Hematopoietic multipotent progenitor cell treated with erythropoietin and hydrocortisone succinate and interleukin-3 and kit ligand, for 6 days (in vitro differentiated cells): ENCODE measurements at regions not wholly inside any gene's neighbourhood (a gene's known extent, or its start where the extent isn't known, plus 50 kb on each side); places are given as distances from the start of the nearest gene placed in this dataset.
A peak's percentile ranks its signal among the peaks of the same experiment; 100 is the strongest.
"Not testable (repeated sequence)": the region's sequence is repeated elsewhere in the genome, so short reads cannot be mapped to it uniquely, and the experiment has no call there.

Experiments
- DNase-seq: peaks from one replicate; pipeline ENCODE4 v3.0.0-alpha.2; 2015

DNA sequence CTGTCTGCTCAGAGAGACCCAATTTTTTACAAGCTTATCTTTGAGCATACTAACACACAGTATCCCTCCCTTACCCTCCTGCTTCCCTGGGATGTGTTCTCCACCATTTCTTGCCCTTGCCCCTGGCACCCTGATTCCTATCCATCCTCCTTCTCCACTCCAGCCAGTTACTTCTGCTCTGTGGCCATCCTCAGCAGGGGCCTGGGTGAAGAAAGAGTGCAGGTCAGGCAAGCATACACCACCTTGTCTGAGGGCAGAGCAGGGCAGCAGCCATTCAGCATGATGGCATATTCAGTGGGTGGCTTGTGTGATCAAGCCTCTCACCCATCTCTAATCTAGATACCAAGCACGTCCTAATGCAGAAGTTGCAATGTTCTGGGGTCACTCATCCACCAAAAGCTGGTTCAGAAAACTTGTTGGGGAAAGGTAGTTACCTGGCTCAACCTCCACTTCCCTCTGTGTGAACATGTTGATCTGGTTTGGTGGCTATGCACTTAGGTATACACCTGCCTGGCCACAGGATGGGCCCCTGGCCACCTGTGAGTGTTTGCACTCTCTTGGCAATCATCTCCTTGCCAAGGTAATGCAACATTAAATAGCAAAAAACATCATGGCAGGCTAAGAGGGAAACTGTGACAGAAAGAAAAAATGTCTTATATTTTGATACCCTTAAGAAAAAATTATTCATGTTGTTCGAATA, 900.3 kb upstream of the MIR17HG start:
- no peak for DNase-seq

- DNase-seq, result no peak
Measured at GRCh38 chr13:90447734-90448101, 899.8 kb upstream of the MIR17HG start.

GRCh38 chr13:90448466-90449037, 898.9 kb upstream of the MIR17HG start:
- DNase-seq, result no peak

DNA sequence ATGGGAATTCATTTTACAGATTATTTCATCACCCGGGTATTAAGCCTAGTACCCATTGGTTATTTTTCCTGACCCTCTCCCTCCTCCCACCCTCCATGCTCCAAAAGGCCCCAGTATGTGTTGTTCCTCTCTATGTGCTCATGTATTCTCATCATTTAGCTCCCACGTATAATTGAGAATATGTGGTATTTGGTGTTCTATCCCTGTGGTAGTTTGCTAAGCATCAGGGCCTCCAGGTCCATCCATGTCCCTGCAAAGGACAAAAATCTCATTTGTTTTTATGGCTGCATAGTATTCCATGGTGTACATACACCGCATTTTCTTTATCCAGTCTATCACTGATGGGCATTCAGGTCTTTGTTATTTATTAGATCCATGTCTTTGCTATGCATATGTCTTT, 894.1 kb upstream of the MIR17HG start:
- no peak for DNase-seq

GRCh38 chr13:90454002-90454636, 893.4 kb upstream of the MIR17HG start:
- DNase-seq, result no peak

GRCh38 chr13:90455067-90455466, 892.4 kb upstream of the MIR17HG start:
- DNase-seq, result no peak

DNA sequence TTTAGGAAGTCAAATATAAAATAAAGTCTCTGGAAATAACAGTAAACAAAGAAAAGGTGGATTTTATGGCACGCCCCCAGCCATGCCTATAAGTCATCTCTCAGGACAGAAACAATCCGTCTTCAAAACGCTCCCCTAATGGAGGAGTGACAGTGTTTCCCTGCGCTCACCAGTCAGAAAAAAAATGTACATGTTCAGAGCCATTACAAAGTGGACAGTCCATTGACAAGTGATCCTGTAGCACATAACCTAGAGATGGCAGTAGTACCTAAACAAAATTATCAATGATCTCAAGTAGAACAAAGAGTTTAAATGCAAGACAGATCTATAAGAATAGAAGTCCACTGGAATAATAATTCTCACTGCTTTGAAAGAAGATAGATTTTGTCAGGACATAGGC, 891.7 kb upstream of the MIR17HG start:
- DNase-seq, result no peak

DNA sequence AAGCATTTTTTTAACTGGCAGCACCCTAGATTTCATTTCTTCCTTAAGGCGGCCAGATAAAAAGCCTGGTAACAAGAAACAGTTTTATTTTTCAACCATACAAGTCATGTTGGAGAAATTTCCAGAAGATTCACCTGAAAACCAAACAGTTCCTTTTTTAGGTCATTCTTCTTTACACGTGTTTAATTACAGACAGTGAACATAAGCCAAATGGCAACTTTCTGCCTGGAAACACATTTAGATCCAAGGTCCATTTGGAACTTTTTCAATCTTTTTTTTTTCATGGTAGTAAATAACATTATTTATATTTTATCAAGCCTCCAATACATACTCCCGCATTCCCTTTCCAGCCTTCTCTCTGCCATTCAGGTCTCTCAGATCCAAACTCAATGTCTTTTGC, 886.1 kb upstream of the MIR17HG start:
- no peak for DNase-seq

GRCh38 chr13:90477216-90477615, 870.3 kb upstream of the MIR17HG start:
- no peak for DNase-seq

GRCh38 chr13:90483906-90484305, 863.6 kb upstream of the MIR17HG start:
- no peak for DNase-seq

GRCh38 chr13:90485436-90485835, 862.1 kb upstream of the MIR17HG start:
- no peak for DNase-seq

GRCh38 chr13:90492872-90493271, 854.6 kb upstream of the MIR17HG start:
- DNase-seq, result no peak

- no peak for DNase-seq
Measured at GRCh38 chr13:90493667-90494066, 853.8 kb upstream of the MIR17HG start.

GRCh38 chr13:90494849-90495248, 852.6 kb upstream of the MIR17HG start:
- not testable (repeated sequence) for DNase-seq

DNA sequence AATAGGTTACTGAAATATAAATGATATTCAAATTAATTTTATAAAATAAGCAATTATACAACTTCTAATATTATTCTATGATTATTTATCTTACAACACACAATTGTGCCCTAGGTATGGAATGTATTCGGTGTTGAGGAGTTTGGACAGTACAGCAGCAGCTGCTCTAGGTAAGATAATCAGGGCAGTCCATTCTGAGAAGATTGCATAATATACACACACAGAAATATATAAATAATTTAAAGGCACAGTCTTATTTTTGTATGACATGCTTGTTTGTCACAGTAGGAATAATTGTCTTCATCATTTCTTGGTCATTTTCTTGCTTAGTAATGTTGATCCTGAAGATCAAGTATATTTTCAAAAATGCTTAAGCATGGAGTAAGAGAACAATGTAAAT, 849.4 kb upstream of the MIR17HG start:
- no peak for DNase-seq

DNA sequence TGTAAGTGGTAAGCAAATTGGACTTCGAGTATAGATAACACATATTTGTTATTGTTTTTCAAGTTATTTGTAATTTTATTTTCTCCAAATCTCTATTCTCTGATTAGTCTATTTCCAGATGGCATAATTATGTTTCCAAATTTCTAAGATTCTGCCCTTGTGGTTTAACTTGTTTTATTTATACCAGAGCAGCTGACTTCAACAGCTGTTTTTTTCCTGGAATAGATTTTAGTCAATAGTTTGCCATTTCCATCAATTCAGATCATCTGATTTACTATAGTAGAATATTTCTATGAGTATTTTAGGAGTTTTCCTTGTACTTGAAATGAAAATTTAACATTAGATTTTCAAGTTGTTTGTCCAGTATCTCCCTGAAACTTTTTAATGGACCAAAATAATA, 848.7 kb upstream of the MIR17HG start:
- DNase-seq, result no peak

DNA sequence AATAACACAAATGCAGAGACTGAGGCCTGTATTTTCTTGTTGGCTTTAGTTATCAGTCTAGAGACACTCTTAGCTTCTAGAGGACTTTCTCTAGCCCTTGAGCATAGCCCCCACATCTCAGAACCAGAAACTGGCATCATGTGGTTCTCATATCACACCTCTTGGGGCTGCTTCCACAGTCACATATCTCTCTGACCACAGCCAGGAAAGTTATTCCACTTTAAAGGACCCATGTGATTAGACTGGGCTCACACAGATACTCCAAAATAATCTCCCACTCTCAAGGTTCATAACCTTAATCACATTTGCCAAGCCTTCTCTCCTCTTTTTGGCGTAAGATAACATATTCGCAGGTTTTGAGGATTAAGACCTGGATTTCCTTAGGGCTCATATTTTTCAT, 846.9 kb upstream of the MIR17HG start:
- no peak for DNase-seq

DNA sequence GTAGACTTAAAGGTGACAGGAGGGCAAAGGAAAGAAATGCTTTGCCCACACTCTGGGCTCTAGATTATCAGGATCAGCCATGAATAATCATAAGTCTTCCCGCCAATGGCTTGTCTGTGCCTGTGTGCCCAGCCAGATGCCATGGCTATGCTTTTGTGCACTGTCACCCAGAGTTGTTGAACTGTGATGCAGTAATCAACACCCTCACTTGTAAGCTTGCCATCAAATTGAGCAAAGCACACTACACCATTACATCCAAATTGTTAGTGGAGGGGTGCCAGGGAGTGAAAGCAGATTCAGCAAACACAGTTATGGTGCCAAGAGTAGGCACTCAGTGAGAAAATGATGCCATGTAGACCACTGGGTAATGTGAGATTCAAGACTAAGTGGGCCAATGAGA, 845.3 kb upstream of the MIR17HG start:
- DNase-seq, result no peak

GRCh38 chr13:90502762-90503161, 844.7 kb upstream of the MIR17HG start:
- DNase-seq, result no peak

DNA sequence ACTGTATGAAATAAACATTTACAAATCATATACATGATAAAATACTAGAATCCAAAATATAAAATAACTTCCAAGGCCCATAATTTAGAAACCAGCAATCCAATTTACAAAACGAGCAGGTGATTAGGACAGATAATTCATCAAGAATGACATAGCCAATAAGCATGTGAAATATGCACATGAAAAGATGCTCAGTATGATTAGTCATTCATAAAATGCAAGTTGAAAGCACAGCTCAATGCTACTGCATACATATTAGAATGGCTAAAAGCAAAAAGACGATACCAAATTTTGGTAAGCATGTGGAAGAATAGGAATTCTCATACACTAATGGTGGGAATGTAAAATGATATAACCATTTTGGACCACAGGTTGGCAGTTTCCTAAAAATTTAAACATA, 837.2 kb upstream of the MIR17HG start:
- DNase-seq, result no peak

GRCh38 chr13:90511903-90512302, 835.6 kb upstream of the MIR17HG start:
- DNase-seq, result no peak

- DNase-seq, result not testable (repeated sequence)
Measured at GRCh38 chr13:90514712-90515111, 832.8 kb upstream of the MIR17HG start.

DNA sequence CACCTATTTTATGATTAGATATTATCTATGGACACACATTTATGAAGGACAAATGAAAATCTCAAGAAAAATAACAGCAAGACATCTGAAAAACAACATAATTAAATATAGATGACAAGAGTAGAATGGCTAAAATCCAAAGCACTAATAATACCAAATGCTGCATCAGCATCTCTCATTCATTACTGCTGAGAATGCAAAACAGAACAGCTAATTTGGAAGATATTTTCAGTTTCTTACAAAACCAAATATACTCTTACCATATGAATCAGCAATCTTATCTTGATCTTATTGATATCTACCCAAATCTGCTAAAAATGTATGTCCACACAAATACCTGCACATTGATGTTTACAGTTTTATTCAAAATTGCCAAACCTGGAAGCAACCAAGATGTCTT, 829.1 kb upstream of the MIR17HG start:
- DNase-seq, result no peak

- no peak for DNase-seq
Measured at GRCh38 chr13:90519157-90519556, 828.3 kb upstream of the MIR17HG start.

DNA sequence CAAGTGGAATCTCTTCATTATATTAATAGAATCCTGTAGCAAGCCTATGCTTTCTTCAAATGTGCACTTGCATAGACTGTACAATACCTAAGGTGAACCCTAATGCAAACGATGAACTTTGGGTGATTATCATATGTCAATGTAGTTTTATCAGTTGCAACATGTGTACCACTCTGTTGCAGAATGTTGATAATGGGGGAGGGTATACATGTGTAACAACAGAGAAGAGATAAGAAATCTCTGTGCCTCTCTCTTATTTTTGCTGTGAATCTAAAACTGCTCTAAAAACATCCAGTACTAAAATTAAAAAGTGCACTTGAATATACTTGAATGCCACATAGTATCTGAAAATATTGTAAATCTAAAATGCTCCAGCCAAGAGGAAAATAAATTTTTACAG, 820.8 kb upstream of the MIR17HG start:
- DNase-seq, result peak; percentile 39
